ENCODE measurements at regions not wholly inside any gene's neighbourhood (a gene's known extent, or its start where the extent isn't known, plus 50 kb on each side); places are given as distances from the start of the nearest gene placed in this dataset.

DNA sequence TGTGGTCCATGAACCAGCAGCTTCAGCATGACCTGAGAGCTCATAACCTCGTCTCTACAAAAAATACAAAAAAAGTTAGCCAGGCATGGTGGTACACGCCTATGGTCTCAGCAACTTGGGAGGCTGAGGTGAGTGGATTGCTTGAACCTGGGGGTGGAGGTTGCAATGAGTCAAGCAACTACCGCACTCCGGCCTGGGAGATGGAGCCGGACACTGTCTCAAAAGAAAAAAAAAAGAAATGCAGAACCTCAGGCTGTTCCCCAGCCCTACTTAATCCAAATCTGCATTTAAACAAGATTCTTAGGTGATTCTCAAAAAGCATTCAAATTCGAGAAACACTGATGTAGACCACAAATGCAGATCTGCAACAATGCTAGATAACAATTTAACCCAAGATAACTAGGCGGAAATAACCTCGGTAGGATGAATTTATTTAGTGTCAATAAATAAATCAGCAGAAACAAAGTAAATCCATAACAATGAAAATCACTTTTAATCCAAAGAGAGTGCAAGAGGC lies 203.5 kb downstream of the SP3 start:
- intact Hi-C loops (cut with micrococcal nuclease) = no loop called here

DNA sequence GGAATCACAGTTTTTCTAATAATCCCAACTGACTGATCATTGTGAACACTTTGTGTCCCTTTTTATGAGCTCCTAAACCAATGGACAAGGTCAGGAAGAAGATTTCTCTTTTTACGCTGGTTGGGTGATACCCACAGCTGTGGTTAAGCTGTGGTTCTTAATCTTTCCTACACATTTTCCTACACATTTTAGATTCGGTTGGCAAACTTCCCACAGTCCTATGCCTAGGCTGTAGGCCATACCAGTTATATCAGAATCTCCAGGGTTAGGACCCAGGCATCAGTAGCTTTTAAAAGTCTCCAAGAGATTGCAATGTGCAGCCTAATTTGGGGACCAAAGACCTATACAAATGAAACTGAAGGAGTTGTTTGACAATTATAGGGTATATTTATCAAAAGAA lies 203.0 kb downstream of the SP3 start:
- intact Hi-C loops (cut with micrococcal nuclease) = no loop called here

DNA sequence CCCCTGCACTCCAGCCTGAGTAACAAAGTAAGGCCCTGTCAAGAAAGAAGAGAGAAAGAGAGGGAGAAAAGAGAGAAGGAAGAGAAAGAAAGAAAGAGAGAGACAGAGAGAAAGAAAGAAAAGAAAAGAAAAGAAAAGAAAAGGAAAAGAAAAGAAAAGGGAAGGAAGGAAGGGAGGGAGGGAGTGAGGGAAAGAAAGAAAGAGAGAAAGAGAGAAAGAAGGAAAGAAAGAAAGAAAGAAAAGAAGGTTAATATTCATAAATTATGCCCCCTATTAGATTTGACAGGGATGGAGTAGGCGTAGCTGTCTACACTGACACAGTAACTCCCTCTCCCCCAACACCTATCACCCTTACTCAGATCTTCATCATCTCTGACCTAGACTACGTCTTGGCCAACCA lies 202.3 kb downstream of the SP3 start:
- intact Hi-C loops (cut with micrococcal nuclease) = no loop called here

DNA sequence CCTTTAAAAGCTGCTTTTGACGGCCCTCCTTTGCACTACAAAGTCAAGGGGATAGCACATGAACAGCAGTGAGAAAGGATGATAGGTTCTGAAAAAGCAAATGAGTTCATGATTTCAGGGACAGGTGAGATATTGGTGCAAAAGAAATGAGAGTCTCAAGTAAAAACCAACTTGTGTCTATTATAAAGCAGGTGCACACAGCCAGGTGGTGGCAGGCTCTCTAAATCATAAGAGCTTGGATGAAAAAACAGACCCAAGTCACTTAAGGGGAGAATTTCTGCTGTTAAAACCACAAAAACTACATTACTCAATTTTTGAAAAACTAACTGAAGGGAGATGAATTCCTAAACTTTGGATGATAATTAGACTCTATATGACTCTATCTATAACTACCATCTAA lies 201.5 kb downstream of the SP3 start:
- intact Hi-C loops (cut with micrococcal nuclease) = no loop called here

DNA sequence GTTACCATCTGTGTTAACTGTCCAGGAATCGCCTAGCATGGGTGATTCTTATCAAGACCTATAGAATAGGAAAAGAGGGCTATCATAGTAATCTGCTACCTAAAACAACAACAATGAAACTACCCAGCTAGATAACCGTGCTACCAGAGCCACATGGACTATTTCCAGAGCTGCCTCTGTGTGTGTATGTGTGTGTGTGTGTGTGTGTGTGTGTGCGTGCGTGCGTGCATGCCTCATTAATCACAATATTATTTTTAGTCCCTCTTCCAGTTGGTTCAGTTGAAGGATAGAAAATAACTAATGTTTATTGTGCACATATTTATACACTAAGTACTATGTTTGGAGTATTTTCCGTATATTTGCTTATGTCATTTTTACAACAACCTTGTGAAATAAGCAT lies 201.1 kb downstream of the SP3 start:
- intact Hi-C loops (cut with micrococcal nuclease) = no loop called here

DNA sequence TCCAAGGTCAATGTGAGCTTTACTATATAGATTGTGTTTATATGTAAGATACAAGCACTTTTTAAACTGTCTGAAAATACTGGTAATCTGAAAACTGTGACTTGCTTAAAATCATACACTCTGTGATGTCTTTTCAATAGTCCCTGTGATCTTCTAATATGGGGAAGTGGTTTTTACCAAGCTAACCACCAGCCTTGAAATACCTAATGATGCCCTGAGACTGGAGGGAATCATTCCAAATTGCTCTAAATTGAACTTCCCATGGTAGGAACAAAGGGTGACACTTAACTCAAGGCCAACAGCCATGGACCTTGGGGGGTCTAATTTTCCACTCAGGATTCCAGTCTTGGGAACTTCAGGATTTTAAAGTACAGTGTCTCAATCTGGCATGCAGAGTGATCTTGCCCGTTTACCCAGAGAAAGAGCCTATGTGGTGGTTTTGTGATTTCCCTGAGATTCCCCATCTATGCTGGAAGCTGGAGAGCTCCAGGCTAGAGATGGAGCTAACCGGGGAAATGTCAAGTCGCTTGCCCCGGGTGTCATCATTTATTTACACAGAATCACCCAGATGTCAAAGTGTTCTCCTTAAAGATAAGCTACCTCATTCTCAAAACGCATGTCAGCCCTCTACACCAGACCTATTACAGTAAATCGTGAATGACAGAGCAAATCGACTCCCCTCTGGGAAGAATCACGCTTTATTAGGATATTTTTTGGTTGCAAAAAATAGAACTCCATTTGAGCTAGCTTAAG lies 198.5 kb downstream of the SP3 start:
- intact Hi-C loops (cut with micrococcal nuclease) = no loop called here

DNA sequence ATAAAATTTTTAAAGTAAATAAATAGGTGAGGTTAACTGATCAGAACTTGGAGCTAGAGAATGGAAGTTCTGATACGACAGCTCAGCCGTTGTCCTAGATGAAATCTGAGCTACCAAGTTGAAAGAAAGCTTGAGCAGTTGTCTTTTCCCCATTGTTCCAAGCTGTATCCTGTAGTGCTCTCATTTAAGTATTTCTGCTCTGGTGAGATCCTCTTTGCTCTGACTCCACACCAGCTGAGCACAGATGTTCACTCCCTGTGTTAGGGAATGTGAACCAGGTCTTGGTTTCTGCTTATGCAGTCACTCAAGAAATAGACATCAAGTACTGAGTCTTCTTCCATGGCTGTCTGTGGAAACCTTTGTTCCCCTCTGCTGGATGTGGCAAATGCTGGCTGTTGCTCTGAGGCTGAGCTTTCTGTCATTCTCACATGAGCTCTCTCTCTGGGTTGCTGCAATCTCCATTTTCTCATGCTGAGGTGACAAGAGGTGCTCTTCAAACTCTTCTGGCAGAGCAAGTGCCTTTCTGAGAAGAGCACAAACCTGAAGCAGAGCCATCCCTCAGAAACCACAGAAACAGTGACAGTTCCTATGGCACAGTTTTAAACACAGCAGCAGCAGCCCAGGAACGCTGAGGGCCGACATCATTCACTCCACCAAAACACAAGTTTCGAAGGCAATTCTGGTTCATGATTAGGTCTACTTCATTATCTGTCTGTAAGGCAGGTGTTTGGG lies 194.1 kb downstream of the SP3 start:
- intact Hi-C loops (cut with micrococcal nuclease) = no loop called here

DNA sequence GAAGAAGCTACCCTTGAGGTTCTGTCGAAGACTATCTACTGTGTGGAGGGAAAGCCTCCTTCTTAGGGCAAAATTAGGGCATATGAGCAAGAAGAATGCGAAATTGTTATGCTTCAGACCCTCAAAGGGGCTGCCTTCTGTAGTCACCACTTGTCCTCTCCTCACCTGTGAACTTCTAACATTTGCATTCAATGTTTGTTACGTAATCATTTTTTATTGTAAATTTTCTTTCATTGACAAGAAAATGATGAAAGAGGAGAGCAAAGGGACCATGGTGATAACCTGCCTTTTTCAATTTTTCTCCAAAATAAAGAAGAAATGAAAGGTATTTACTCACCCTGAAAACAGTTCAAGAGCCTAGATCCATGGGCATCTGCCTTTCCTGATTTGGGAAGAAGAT lies 193.0 kb downstream of the SP3 start:
- intact Hi-C loops (cut with micrococcal nuclease) = no loop called here

DNA sequence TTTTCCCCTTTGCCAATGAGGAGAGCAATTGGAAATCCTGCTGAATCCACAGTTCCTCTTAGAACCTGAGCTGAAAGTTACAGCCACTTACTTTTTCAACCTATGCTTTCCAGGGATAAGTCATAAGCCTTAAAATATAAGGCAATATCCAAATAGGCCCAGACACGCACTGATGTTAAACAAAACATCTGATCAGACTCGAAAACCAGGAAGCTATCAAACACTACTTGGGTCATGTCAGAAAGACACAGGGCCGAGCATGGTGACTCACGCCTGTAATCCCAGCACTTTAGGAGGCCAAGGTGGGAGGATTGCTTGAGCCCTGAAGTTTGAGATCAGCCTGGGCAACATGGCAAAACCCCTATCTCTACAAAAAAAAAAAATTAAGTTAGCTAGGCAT lies 192.1 kb downstream of the SP3 start:
- intact Hi-C loops (cut with micrococcal nuclease) = no loop called here

DNA sequence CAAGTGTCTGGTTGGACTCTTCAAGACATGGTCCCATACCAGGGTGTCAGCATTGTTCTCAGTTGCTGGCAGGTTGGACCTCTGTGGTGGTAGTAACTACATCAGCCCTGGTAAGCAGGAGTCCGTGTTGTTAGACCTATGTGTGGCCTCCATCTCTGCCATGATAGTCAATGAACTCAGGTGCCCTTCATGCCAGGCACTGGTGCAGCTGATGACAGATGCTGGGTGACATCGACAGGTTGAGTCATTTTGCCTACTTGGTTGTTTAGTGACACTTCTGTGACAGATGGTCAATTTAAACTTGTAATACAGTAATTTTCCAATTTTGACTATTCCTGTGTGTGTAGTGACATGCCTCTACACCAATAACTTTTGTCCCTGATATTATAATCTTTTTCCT lies 189.7 kb downstream of the SP3 start:
- intact Hi-C loops (cut with micrococcal nuclease) = no loop called here

DNA sequence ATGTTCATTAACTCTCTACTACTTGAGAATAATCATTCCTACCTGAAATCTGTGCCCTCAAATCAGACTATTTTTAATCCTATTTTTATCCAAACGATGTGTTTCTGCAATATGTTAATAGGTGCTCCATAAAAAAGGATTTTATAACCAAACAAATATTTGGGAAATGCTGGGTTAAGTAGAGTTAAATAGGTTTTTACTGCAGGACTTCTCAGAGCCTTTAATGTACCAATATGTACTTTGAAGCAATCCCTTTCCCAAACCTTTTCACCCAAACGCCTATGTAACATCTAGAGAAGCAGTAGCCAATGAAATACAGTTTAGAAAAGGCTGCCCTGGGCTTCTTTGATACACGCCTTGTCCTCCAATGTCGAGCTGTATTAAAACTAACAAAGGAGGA lies 182.5 kb downstream of the SP3 start:
- intact Hi-C loops (cut with micrococcal nuclease) = no loop called here

DNA sequence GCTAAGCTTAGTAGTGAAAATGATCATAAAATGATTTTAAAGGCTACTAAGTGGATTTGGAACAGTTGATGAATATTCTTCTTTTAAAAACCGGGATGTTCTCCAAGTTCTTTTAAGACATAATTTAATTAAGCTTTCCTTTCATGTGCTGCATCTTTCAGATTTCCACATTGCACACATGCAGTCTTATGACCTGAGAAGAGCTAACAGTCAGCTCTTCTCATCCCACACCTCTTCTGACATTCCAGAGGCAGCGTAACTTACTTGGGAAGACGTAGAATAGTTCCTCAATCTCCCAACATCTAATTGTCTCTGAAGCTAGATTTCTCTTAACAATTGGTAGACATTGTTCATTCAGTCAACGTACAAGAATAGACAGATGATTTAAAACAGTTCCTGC lies 181.8 kb downstream of the SP3 start:
- intact Hi-C loops (cut with micrococcal nuclease) = no loop called here

DNA sequence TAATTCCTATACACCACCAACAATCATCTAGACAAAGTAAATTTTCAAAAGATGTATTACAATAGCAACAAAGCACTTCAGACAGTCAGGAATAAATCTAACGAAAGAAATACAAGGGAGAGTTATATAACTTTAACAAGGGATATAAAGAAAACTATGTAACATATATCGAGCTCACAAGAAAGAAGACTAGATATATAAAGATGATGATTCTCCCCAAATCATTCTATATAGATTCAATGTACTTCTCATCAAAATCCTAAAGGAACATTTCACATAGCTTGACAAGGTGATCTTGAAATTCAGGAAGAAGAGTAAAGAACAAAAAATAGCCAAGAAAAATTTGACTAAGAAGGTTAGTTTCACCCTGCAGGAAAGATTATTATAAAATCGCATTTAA lies 179.4 kb downstream of the SP3 start:
- intact Hi-C loops (cut with micrococcal nuclease) = no loop called here

DNA sequence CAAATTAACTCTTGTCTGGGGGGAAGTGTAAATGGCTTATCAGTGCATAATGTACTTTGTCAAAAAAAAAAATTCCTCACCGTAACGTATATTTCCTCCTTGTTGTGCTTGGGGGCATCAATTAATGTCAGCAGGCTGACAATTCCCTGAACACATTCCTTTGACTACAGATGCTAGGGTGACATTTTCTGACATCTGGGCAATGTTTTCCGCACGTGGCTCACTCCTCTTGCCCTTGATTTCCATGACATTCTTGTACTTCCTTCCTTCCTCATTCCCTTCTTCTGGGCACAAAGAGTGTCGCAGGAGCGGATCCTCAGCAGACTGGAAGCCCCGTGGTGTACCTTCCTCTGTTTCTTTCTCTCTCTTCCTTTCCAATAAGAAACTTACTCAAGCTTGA lies 173.7 kb downstream of the SP3 start:
- intact Hi-C loops (cut with micrococcal nuclease) = no loop called here

DNA sequence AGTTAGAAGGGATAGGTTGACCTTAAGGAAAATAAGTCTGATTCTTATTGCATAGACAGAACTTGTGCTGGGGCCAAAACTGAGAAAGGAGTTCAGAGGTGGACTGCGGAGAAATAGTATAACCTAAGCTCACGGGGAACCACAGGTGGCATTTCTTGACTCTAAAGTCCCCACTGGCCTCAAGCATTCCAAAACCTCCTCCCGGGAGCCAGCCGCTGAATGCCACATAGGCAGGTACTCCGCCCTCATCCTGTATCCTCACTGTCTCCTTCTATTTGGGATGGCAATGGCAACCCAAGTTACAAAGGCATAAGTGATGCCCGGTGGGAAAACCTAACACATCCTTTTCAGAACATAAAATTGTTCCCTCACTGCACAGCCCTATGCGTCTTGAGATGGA lies 173.0 kb downstream of the SP3 start:
- intact Hi-C loops (cut with micrococcal nuclease) = no loop called here

DNA sequence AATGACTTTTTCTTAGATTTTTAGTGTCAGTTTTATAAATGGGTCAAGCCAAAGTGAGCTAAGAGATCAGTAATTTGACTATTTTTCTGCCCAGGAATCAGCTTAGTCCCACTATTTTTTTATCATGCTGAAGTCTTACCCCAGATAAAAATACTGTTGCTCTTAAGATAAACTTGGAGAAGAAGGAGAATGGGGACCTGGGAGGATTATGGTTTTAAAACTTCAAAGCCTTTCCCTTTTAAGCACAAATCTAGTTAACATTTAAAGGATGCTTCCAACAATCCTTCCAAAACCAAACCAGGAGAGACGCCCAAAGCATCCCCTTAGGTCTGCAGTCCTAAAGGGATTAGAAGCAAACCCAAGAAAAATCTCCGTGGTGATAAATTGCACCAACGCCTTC lies 172.4 kb downstream of the SP3 start:
- intact Hi-C loops (cut with micrococcal nuclease) = no loop called here

DNA sequence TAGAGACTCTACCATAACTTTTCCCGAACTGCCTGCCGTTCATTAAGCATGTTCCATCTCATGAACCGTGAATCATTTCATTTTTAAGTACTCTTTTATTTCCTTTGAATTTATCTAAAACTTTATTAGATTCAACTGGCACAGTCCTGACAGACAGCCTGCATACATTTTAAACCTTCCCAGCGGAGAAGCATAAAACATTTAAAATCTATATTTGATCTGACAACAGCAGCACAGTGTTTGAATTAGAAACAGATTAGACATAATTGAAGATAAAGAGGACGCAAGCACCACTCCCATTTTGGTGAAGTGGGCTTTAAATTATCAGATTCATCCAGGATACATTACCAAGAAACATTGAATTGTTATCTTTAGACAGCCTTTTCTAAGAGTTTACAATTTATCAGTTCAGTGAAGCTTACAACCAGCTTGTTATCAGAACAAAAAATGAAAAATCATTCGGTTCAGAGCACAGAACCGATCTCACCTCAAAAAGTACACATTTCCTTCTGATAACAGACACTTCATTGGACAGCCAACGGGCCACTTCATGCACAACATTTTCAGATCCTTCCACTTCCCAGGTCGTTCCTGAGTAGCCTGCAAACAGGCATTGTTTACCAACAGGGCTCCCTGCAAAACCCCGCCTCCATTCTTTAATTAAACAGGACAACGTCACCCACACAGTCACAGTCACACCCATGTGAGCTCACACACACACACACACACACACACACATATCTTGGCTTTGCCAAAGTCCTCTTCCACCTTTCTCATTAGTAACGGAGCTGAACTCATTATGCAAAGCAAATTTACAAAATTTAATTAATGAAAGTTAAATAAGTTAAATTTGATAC lies 171.2 kb downstream of the SP3 start:
- intact Hi-C loops (cut with micrococcal nuclease) = no loop called here

DNA sequence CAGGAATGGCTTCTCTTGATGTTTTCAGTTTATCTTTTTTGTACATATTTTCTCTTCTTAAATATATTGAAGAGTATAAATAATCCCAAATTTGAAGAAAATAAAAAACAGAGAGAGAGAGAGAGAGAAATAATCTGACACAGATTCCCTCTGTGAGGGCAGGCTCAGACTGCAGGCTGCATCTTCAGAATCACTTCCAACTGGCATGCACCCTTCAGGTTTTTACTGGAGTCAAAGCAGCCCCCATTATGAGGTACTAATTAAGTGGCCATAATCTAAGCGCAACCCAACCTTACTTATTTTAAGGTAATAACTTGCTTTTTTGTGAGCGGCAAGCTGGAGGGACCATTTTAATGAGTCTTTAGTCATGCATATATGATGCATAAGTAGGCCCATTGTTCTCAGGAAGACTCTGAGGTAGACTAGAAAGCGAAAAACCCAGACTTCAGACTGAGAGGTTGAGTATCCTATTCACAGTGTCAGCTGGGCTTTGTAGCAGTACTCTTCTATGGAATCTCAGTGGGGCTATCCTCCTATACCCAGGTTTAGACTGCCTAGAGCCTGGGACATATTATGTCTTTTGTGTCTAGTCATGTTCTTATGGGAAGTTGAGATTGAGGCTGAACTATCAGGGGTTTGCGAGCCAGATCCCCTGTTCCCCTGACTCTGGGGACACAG lies 167.4 kb downstream of the SP3 start:
- intact Hi-C loops (cut with micrococcal nuclease) = no loop called here

DNA sequence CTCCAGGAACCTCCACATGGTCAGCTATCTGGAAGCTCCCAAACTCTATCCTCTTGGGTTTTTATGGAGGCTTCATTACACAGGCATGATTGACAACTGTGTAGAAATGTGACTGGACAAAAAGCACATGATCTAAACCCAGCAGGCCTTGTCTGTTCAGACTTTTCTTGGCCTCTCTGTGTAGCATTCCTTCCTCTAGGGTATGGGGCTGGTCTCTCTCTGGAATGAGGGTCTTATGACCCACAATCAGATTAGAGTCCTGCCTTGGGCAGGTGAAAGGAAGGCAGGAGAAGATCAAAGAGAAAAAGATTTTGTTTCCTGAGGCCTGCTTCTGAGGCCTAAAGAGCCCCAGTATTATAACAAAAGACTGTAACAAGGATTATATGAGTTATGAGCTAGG lies 162.7 kb downstream of the SP3 start:
- intact Hi-C loops (cut with micrococcal nuclease) = no loop called here

DNA sequence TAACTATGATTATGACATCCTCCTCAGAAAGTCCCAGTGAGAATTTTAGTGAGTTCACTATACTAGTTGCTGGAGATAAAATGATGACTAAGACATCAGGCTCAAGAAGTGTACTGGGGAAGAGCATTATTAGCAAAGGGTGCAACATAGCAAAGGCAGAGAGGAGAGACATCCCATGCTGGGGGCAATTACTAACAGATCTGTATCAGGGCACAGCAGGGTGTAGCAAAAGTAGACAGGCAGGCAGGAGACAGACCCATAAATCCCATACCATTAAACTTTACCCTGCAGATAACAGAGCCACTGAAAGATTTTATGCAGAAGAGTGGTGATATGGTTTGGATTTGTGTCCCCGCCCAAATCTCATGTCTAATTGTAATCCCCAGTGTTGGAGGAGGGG lies 161.7 kb downstream of the SP3 start:
- intact Hi-C loops (cut with micrococcal nuclease) = no loop called here

DNA sequence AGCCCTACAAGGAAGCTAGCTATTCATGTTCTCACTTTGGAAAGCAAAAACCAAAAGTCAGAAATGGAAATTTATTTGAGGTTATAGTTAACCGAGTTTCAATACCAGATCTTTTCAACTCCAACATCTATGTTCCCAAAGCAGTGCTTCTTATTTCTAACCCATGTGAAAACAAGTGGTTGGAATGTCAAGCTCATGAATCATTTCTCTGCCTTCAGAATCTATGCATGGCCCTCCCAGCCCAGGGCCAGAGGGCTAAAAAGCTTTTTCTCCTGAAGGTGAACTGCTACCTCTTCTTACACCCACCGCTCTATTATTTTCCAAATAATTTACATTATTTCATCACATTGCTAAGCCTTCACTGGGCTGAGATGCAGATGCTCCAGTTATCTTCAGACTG lies 158.4 kb downstream of the SP3 start:
- intact Hi-C loops (cut with micrococcal nuclease) = no loop called here

DNA sequence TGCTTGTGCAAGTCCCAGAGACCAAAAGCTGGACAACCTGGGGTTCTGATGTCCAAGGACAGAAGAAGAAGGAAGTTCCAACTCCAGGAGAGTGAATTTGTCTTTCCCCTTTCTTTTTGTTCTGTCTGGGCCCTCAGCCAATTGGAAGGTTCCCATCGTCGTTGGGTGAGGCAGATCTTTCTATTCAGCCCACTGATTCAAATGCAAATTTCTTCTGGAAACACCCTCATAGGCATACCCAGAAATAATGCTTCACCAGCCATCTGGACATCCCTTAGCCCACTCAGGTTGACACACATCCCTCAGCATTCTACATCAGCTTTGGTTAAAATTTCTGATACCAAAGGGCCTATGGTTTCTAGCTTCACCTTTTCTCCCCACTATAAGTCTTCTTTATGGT lies 156.5 kb downstream of the SP3 start:
- intact Hi-C loops (cut with micrococcal nuclease) = no loop called here

Data from T-helper 2 cell treated with Interferon-gamma antibody and Interleukin-4, amounts not matched to agents 100 ng/mL and 5 ng/mL, for 36 hours (primary cell).